HG03280 (cell line): ENCODE measurements at regions not wholly inside any gene's neighbourhood (a gene's known extent, or its start where the extent isn't known, plus 50 kb on each side); places are given as distances from the start of the nearest gene placed in this dataset.
"Not testable (repeated sequence)": the region's sequence is repeated elsewhere in the genome, so short reads cannot be mapped to it uniquely, and the experiment has no call there.

Experiments used
- ATAC-seq: cut with Tn5 transposase; IDR thresholded peaks from one replicate; pipeline ENCODE4 v1.9.1; 2021; ENCODE audit warnings: mild to moderate bottlenecking, moderate library complexity; ENCODE audit not compliant: unreplicated experiment

DNA sequence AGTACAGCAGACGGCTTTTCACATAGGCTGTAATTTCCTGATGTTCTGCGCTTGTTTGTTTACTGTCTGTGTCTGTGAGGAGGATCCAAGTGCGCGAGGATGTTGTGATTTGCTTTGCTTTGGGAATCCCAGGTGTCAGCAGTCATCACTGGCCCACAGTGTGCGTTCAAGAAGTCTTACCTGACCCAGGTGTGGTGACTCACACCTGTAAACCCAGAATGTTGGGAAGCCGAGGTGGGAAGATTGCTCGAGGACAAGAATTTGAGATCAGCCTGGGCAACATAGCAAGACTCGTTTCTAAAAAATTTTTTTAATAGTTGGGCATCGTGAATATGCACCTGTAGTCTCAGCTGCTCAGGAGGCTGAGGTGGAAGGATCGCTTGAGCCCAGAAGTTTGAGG, 110.7 kb downstream of the CRLF3 start:
- not testable (repeated sequence) for ATAC-seq

DNA sequence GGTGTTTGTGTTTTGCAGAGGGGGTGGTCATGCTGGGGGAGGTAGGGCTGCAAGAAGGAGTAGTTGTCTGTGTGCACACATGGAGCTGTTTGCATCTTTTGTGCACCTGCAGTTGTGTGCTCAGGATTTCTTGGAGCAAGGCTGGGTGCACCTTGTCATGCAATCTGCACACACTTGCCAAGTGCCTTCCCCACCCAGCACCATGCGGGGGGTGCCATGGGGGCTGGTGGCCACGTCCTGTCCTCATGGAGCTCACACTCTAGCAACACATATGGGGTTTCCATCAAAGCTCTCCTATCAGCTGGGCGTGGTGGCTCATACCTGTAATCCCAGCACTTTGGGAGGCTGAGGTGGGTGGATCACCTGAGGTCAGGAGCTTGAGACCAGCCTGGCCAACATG, 111.6 kb downstream of the CRLF3 start:
- not testable (repeated sequence) for ATAC-seq

DNA sequence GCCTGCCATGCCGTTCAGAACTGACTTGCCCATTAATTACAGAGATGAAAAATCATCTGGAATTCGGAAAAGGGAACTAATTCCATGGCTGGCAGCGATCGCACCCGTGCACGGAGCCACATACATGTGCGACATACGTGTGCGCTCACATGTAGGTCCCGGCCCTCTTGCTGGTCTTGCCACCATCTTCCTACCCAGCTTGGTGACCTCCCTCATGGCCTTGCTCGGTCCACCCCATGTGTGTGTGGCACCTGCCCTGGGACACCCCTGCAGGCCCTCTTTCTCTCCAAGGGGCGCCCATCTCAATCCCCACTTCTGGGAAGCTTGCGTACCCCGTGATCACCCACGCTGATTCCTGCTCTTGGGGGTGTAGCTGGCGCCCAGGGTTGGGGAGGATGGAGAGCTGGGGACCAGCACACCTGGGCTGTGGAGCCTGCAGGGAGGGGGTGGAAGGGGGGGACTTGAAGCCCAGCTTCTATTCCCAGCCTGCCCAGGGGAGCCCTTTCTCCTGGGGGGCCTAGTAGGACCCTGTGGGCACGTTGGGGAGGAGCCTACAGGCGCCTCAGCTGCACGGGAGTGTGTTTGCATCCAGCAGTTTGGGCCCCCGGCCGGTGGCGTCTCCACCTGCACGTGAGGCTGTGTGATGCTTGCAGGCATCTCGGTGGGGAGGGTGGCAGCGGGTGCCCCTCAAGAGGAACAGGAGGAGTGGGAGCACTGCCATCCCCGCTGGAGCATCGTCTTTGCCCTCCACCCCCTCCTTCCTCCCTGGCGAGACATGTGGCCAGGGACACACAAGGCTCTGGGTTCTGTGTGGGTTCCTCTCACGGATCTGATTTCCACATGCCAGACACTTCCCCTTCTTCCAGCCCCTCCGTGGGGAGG, 112.6 kb downstream of the CRLF3 start:
- not testable (repeated sequence) for ATAC-seq

DNA sequence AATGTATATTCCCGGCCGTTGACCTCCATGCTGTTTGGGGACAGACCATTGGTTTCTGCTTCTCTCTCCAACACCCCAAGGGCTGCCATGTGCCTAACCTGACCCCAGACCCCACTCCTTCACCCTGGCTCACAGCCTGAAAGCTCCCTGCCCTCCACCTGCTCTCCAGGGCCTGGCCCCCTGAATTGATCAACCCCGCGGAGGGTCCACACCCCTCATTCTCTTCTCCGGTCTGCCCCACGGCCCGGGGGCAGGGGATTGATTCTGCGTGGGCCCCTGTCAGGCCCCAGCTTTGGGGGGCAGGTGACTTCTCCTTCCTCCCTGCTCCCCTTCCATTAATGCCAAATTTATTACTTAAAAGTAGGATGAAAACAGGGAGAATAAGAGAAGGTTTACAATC, 113.3 kb downstream of the CRLF3 start:
- not testable (repeated sequence) for ATAC-seq

DNA sequence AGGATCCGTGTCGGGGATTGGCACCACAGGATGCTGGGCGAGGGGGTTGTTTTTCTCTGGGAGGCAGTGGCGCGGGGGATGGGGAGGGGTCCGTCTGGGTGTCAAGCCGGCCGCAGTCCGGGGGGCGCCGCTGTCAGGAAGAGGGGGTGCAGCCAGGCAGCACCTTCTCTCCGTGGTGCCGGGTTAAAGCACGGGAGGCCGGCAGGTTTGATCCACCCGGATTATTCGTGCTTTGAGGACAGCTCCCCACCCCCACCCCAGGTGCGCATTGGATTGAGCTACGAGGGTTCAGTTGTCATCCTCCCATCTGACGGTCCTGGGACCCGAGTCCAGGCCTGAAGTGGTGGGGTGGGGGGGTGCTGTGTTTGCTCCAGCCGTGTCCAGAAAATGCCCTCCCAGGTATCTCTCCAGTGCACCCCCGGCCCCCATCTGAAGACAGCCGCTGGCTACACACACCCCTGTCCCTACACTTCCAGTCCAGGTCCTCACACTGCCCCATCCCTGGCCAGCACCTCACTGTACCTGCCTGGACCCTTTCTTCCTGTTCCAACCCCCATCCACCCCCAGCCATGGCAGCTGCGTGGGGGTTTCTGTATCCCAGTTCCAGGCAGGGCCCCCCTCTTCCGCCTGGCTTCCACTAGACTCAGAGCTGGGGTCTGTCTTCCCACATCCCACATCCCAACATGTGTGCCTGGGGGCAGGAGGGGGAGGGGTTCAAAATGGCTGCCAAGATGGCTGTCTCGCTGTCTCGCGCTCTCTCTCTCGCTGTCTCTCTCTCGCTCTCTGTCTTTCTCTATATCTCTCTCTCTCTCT, 114.0 kb downstream of the CRLF3 start:
- not testable (repeated sequence) for ATAC-seq

DNA sequence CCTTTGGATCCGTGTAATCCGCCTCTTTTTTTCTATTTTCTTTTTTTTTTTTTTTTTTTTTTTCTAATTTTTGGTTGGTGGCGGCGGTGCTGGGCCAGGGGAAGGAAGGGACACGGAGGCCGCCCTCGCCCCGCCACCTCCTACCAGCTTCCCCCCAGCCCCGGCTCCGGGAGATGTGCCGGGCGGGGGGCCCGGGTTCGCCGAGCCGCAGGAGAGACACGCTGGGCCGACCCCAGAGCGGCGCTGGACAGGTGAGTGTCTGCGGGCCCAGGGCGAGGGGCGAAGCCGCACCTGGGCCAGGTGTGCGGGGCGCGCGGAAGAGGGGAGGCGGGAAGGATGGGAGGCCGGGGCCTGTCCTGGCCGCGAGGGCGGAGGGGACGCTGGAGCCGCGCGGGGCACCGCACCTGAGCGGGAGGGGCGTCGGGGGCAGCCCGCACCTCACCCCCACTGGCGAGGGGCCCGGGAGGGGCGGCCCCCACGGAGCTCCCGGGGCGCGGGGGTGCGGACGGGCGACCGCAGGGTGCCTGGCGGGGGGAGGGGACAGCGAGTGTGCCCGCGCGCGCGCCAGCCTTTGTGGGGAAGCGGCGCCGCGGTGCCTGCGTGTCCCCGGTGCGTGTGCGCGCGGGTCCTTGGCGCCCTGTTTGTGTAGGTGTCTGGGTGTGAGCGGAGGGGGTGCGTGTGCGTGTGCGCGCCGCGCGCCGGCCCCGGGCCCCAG, 114.8 kb downstream of the CRLF3 start:
- ATAC-seq: not testable (repeated sequence)

DNA sequence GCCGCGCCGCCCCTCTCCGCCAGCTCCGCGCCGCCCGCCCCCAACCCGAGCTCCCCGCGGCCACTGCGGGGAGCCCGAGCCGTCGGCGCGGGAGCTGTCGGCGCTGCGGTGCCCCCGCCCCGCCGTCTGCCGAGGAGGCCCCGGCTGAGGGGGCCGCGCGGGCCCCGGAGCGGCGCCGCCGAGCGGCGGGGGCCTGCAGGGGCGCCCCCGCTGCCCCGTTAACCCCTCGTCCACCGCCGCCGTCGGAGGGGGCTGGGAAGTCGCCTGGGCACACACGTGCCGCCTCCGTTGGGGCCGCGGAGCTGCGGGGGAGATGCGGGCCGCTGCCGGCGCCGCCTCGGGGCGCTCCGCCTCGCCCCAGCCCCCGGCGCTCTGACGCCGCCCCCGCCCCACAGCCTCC, 115.4 kb downstream of the CRLF3 start:
- ATAC-seq: not testable (repeated sequence)

DNA sequence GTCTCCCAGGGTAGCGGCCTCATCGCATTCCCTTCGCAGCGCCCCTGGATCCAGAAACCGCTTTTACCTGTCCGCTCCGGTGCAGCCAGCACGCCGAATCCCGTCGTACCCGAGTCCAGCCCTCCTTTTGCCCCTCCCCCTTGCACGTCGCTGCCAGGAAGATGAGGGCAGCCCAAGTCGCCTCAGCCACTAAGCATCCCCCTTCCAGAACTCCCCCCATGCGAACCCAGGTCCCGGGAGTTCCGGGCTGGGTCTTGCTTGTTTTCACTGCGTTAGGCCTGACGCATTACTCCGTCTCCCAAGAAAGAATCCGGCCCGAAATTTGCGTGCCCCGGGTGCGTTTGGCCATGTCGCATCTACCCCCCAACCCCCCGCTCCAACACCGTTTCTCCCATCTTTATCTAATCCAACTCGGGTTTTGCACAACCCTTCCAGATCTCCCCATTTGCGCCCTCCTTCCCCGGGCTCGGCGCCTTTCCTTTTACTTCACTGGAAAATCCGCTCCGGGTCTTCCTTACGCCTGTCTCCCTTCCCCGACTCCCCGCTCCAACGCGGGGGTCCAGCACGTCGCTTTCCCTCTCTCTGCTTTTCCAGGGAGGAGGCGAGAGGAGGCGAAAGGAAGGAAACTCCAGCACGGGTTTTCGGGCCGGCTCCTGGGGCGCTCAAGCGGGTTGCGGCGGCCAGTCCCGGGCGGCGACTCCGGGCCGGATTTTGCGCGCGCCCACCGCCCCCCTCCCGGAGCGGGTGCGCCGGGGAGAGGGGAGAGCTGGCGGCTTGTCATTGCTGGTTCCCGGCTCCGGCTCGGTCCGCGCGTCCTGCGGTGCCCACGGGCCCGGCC, 116.0 kb downstream of the CRLF3 start:
- ATAC-seq: not testable (repeated sequence)

DNA sequence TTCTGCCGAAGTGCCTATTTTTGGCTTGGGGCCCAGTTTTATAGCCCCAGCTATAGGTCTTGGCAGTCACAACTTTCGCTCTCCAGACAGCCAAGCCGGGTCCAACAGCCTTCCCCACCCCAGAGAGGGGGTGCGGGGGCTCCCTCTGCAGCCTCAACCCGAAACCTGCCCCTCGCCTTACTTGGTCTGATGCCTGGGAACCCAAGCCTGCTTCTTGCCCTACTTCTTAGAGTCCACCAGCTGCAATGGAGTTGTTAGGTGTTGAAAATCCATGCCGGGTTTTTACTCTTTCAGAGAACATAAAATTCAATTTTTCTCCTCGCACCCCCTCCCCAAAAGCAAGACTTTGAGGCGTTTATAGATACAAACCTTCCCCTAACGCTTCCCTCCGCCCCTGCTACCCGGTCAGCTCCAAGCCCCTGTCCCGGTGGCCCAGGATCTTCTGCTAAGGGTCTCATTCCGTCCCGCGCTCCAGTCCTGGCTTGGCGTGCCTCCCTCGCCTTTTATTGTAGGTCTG, 116.7 kb downstream of the CRLF3 start:
- ATAC-seq: not testable (repeated sequence)

DNA sequence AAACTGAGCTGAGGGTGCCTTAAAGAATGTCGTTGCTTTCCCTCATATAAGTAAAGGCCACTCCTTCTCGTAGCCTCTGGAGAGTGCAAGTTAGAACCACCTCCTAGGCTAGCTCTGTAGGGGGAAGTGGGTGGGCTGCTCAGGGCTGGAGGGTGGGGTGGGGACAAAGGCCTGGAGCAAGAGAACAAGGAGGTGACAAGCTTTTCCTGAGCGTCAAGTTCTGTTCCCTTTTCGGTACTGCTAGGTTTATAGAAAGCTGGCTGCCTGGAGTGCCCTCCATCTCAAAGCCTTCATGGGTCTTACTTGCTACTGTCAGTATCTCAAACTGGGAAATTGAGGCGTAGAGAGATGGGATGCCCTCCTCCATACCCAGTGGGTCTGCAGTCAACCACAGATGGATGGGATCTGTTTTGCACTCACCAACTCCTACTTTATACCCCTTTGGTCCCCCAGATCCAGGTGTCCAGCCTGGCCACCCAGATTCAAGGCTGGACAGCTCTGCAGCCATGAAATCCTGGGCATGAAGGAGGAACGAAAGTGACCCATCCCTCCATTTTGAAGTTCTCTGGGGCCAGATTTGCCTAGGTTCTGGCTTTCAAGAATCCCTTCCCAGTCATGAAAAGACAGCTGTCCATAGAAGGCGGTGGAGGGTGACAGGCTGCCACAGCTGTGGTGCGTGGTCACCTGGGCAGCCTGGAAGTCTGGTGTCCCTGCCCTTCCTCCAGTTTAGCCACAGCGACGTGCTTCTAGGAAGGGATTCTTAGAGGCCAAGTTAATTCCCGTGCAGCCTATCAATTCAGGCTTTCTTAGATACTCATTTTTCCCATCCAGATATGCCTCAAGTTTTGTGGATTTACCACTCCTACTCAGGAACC, 117.8 kb downstream of the CRLF3 start:
- ATAC-seq: not testable (repeated sequence)

DNA sequence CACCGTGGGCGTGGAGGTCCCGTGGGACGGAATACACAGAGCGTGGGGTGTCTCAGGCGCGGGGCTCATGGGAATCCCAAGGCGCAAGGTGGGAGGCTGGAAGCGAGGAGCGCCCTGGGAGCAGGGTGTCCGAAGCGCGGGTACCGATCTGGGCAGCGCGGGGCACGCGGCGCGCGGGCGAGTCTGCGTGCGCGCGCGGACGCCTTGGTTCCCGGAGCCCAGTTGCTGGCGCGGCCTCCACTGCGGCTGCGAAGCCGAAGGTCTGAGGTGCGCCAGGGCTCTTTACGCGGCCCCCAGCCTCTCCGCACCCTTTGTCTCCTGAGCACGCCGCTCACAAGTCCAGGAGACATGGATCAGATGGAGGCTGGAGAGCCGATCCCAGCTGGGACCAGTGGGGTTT, 118.5 kb downstream of the CRLF3 start:
- not testable (repeated sequence) for ATAC-seq

DNA sequence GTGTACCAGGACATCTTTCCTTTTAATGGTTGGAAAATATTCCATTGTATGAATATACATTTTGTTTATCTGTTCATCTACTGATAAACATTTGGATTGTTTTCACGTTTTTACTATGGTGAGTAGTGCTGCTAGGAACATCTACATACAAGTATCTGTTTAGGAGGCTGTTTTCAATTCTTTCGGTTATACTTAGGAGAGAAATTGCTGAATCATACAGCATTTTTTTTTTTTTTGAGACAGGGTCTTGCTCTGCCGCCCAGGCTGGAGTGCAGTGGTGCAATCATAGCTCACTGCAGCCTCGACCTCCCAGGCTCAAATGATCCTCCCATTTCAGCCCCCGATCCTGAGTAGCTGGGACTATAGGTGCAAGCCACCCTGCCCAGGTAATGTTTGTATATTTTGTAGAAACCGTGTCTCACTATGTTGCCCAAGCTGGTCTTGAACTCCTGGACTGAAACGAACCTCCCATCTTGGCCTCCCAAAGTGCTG, 122.9 kb downstream of the CRLF3 start:
- ATAC-seq: no peak

DNA sequence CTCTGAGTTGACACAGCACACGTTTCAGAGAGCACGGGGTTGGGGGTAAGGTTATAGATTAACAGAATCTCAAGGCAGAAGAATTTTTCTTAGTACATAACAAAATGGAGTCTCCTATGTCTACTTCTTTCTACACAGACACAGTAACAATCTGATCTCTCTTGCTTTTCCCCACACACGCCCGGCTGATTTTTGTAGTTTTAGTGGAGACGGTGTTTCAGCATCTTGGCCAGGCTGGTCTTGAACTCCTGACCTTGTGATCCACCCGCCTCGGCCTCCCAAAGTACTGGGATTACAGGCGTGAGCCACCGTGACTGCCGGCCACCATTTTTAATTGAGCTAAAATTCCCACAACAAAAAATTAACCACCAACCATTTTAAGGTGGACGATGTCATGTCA, 123.7 kb downstream of the CRLF3 start:
- ATAC-seq: not testable (repeated sequence)

DNA sequence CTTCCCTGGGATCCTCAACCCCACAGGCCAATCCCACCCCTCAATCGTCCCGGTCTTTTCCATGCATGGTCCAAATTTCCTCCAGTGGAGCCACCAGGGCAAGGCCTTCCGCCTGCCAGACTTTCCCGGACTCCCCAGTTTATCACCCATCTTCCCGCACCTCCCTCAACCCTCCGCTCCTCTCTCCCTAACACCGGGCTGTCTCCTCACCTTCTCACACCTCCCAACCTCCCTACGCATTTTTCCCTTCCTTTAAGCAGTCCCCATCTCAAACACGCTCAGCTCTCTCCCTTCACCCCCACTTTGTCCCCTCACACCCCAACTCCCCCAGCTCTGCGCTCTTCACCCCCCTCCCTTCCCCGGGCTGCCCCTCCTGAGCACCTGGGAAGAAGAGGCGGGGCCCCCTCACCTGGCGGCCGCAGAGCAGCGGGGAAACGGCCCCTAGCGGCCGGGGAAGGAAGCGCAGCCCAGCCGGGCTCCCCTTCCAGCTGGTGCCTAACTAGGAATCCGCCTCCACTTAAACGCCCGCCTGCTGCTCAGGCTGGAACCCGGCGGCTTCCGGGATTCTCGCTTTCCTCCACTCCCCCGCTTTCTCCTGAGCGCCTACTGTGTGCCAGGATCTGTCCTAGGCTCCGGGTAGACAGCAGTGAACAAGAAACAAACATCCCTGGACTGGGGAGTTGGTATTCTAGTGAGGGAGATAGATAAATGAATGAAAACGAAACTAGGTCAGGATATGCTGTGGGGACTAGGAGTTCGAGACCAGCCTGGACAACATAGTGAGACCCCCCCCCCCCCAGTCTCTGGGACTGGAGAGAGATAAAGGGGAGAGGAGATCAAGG, 126.7 kb downstream of the CRLF3 start:
- not testable (repeated sequence) for ATAC-seq

DNA sequence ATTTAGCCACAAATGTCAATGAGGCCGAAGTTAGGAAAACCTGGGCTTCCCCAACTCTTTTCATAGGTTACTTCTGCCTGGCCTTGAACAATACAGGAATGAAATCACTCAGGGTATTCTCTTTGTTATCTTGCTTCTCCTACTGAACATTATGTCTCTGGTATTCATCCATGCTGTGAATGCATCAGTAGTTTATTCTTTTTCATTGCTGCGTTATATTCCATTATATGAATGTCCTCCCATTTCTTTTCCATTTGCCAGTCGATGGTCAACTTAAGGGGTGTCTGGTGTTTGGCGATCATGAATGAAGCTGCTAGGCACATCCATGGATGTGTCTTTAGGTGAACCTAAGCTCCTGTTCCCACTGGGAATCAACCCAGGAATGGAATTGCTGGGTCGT, 128.3 kb downstream of the CRLF3 start:
- ATAC-seq: no peak

DNA sequence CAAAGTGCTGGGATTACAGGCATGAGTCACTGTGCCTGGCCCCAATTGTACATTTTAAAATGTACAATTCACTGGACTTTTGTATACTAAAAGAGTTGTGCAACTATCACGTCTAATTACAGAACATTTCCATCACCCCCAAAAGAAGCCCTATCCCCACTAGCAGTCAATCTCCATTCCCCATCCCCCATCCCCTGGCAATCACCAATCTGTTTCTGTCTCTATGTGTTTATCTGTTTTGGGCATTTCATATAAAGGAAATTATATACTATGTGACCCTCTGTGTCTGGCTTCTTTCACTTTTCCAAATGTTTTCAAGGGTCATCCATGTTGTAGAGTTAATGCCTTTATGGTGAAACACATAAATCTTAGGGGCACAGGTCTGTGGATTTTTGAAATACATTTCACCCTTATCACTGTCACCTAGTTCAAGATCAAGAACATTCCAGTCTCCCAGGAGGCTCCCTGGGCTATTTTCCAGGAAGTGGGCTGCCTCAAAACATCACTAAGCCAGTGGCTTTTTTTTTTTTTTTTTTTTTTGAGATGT, 129.2 kb downstream of the CRLF3 start:
- not testable (repeated sequence) for ATAC-seq

DNA sequence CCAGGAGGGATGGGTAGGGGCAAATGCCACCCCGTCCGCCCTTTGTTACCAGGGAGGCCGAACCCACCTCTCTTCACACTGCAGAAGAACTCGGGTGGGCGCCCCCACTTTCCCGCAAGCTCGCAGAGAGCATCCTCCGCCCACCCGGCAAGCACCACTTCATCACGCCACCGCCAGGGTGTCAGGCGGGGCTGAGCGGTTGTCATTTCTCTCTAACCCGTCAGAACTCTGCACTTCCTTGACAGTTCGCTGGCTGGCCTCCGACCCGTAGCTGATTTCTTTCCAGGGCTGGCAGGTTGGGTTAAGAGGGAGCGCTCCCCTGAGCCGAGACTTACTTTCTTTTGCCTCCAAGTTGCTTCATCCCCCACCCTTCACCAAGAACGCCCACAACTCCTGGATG, 130.7 kb downstream of the CRLF3 start:
- not testable (repeated sequence) for ATAC-seq
